Limb (tissue), 2 donors: ENCODE measurements at regions not wholly inside any gene's neighbourhood (a gene's known extent, or its start where the extent isn't known, plus 50 kb on each side); places are given as distances from the start of the nearest gene placed in this dataset.
"Not testable (repeated sequence)": the region's sequence is repeated elsewhere in the genome, so short reads cannot be mapped to it uniquely, and the experiment has no call there.

Experiments
- DNase-seq, 2 donors: peaks; one replicate each; pipeline ENCODE4 v3.0.0-alpha.2; 2016; ENCODE audit errors: extremely low spot score in 2 of 2

GRCh38 chr4:173635395-173635794 is 105.4 kb upstream of the HAND2 start:
- no peak for DNase-seq

DNA sequence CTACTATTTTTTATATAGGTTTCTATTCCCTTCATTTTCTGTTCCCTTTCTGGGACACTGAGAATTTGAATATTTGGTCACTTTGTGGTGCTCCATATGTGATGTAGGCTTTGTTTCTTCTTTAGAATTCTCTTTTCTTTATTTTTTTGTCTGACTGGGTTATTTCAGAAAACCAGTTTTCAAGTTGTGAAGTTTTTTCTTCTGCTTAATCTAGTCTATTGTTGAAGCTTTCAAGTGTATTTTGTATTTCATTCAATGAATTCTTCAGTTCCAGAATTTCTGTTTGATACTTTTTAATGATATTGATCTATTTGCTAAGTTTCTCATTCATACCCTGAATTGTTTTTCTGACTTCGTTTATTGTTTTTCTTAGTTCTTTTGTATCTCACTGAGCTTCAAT is 96.2 kb upstream of the HAND2 start:
- DNase-seq, result no peak

DNA sequence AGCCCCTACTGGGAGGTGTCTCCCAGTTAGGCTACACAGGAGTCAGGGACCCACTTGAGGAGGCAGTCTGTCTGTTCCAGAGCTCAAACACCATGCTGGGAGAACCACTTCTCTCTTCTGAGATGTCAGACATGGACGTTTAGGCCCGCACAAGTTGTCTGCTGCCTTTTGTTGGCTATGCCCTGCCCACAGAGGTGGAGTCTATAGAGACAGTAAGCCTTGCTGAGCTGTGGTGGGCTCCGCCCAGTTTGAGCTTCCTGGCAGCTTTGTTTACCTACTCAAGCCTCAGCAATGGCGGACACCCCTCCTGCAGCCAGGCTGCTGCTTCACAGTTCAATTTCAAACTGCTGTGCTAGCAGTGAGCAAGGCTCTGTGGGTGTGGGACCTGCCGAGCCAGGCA is 88.6 kb upstream of the HAND2 start:
- DNase-seq, result not testable (repeated sequence)

- DNase-seq, result no peak
These were observed 79.1 kb upstream of the HAND2 start for GRCh38 chr4:173609158-173609557.

DNA sequence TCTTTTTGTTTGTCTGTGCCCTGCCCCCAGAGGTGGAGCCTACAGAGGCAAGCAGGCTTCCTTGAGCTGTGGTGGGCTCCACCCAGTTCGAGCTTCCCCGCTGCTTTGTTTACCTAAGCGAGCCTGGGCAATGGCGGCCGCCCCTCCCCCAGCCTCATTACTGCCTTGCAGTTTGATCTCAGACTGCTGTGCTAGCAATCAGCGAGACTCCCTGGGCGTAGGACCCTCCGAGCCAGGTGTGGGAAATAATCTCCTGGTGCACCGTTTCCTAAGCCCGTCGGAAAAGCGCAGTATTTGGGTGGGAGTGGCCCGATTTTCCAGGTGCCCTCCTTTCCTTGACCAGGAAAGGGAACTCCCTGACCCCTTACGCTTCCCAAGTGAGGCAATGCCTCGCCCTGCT is 78.6 kb upstream of the HAND2 start:
- not testable (repeated sequence) for DNase-seq

GRCh38 chr4:173591760-173592159 is 61.7 kb upstream of the HAND2 start:
- DNase-seq, result no peak

GRCh38 chr4:173590697-173591096 is 60.7 kb upstream of the HAND2 start:
- no peak for DNase-seq

- no peak for DNase-seq
These were observed 56.0 kb upstream of the HAND2 start for GRCh38 chr4:173585876-173586572.

- no peak for DNase-seq
These were observed 54.5 kb upstream of the HAND2 start for GRCh38 chr4:173584506-173584905.
